ENCODE measurements at regions not wholly inside any gene's neighbourhood (a gene's known extent, or its start where the extent isn't known, plus 50 kb on each side); places are given as distances from the start of the nearest gene placed in this dataset.

DNA sequence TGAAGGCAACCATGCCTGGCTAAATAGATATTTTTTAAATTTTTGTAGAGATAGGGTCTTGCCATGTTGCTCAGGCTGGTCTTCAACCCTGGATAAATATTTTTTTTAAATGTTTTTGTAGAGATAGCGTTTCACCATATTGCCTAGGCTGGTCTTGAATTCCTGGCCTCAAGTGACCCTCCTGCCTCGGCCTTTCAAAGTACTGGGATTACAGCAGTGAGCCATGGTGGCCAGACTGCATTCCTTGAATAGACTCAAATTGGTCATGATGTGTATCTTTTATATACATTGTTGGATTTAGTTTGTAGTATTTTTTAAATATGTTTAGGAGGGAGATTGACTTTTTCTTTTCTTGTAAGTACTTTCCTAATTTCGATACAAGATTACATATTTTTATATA is 325.7 kb upstream of the C11orf87 start:
- TF ChIP-seq, protein P1, sequence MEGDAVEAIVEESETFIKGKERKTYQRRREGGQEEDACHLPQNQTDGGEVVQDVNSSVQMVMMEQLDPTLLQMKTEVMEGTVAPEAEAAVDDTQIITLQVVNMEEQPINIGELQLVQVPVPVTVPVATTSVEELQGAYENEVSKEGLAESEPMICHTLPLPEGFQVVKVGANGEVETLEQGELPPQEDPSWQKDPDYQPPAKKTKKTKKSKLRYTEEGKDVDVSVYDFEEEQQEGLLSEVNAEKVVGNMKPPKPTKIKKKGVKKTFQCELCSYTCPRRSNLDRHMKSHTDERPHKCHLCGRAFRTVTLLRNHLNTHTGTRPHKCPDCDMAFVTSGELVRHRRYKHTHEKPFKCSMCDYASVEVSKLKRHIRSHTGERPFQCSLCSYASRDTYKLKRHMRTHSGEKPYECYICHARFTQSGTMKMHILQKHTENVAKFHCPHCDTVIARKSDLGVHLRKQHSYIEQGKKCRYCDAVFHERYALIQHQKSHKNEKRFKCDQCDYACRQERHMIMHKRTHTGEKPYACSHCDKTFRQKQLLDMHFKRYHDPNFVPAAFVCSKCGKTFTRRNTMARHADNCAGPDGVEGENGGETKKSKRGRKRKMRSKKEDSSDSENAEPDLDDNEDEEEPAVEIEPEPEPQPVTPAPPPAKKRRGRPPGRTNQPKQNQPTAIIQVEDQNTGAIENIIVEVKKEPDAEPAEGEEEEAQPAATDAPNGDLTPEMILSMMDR (IDR thresholded peaks at IDR 0.05) = no peak
- no peak for TF ChIP-seq POLR2A (IDR thresholded peaks at IDR 0.05)
- TF ChIP-seq EP300 (IDR thresholded peaks at IDR 0.05) = no peak
- TF ChIP-seq POLR2AphosphoS5 (IDR thresholded peaks at IDR 0.05) = no peak

Data from upper lobe of left lung (tissue), 4 donors.